Skeletal muscle cell (primary cell): ENCODE measurements at regions not wholly inside any gene's neighbourhood (a gene's known extent, or its start where the extent isn't known, plus 50 kb on each side); places are given as distances from the start of the nearest gene placed in this dataset.

ENCODE experiments used
- DNase-seq: peaks from one replicate; pipeline ENCODE4 v3.0.0-alpha.2; 2010; ENCODE audit warnings: low read depth
- H3K4me3 ChIP-seq: 2 replicates; pipeline ENCODE4 v1.5.1; 2011; ENCODE audit warnings: low read depth, mild to moderate bottlenecking, control low read depth, low read length, moderate library complexity

- DNase-seq: no peak
- no peak overlapping the region for H3K4me3 ChIP-seq
Observed at GRCh38 chr13:21980049-21980448, 309.2 kb downstream of the FGF9 start.

- no peak overlapping the region for H3K4me3 ChIP-seq
- no peak for DNase-seq
Observed at GRCh38 chr13:21984156-21984555, 313.3 kb downstream of the FGF9 start.

GRCh38 chr13:21986602-21987001 is 315.7 kb downstream of the FGF9 start:
- no peak overlapping the region for H3K4me3 ChIP-seq
- DNase-seq: no peak

- H3K4me3 ChIP-seq: no peak overlapping the region
- no peak for DNase-seq
Observed at GRCh38 chr13:21987793-21988192, 316.9 kb downstream of the FGF9 start.

- DNase-seq: no peak
- H3K4me3 ChIP-seq: no peak overlapping the region
Observed at GRCh38 chr13:21988624-21989023, 317.8 kb downstream of the FGF9 start.

- no peak for DNase-seq
- no peak overlapping the region for H3K4me3 ChIP-seq
Observed at GRCh38 chr13:21996049-21996448, 325.2 kb downstream of the FGF9 start.

- no peak for DNase-seq
- H3K4me3 ChIP-seq: no peak overlapping the region
Observed at GRCh38 chr13:21997726-21998125, 326.9 kb downstream of the FGF9 start.

- no peak overlapping the region for H3K4me3 ChIP-seq
- DNase-seq: no peak
Observed at GRCh38 chr13:21998279-21998990, 327.6 kb downstream of the FGF9 start.

GRCh38 chr13:21999666-22000065 is 328.8 kb downstream of the FGF9 start:
- H3K4me3 ChIP-seq: no peak overlapping the region
- DNase-seq: no peak

- no peak for DNase-seq
- H3K4me3 ChIP-seq: no peak overlapping the region
Observed at GRCh38 chr13:22000191-22000590, 329.3 kb downstream of the FGF9 start.

GRCh38 chr13:22001336-22001735 is 330.5 kb downstream of the FGF9 start:
- no peak for DNase-seq
- no peak overlapping the region for H3K4me3 ChIP-seq

GRCh38 chr13:22002893-22003292 is 332.0 kb downstream of the FGF9 start:
- no peak for DNase-seq
- H3K4me3 ChIP-seq: no peak overlapping the region

GRCh38 chr13:22009500-22009899 is 338.6 kb downstream of the FGF9 start:
- no peak for DNase-seq
- H3K4me3 ChIP-seq: no peak overlapping the region

GRCh38 chr13:22009937-22010336 is 339.1 kb downstream of the FGF9 start:
- DNase-seq: no peak
- H3K4me3 ChIP-seq: no peak overlapping the region

- H3K4me3 ChIP-seq: no peak overlapping the region
- DNase-seq: no peak
Observed at GRCh38 chr13:22012686-22013085, 341.8 kb downstream of the FGF9 start.

- DNase-seq: no peak
- H3K4me3 ChIP-seq: no peak overlapping the region
Observed at GRCh38 chr13:22014469-22014868, 343.6 kb downstream of the FGF9 start.

- no peak for DNase-seq
- H3K4me3 ChIP-seq: no peak overlapping the region
Observed at GRCh38 chr13:22017226-22017625, 346.4 kb downstream of the FGF9 start.

GRCh38 chr13:22018076-22018835 is 347.4 kb downstream of the FGF9 start:
- no peak overlapping the region for H3K4me3 ChIP-seq
- no peak for DNase-seq

GRCh38 chr13:22018836-22019210 is 347.9 kb downstream of the FGF9 start:
- no peak for DNase-seq
- H3K4me3 ChIP-seq: no peak overlapping the region

GRCh38 chr13:22024381-22024994 is 353.6 kb downstream of the FGF9 start:
- DNase-seq: no peak
- no peak overlapping the region for H3K4me3 ChIP-seq

GRCh38 chr13:22027566-22027965 is 356.7 kb downstream of the FGF9 start:
- no peak overlapping the region for H3K4me3 ChIP-seq
- DNase-seq: no peak
